HG03025 (cell line): ENCODE measurements at regions not wholly inside any gene's neighbourhood (a gene's known extent, or its start where the extent isn't known, plus 50 kb on each side); places are given as distances from the start of the nearest gene placed in this dataset.
"Not testable (repeated sequence)": the region's sequence is repeated elsewhere in the genome, so short reads cannot be mapped to it uniquely, and the experiment has no call there.

Experiments used
- ATAC-seq: cut with Tn5 transposase; IDR thresholded peaks from one replicate; pipeline ENCODE4 v1.9.1; 2021; ENCODE audit warnings: mild to moderate bottlenecking, moderate library complexity; ENCODE audit not compliant: unreplicated experiment, low FRiP score

DNA sequence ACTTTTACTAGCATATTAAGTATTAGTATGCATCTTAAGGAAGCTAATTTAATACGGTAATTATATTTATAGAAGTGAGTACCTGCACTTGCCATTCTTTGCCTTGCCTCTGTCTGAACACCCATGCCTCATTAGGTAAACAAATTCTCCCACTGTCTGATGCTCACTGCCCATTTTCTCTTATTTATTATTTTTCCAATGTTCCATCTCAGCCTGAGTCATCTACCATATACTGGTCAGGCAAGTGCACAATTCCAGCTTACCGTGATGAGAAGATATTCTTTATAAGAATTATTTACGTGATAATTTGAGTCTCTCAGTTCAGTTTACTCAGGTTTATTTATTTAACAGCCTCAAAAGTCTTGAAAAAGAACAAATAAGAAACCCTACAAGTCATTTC is 619.2 kb upstream of the EYS start:
- ATAC-seq: no peak

DNA sequence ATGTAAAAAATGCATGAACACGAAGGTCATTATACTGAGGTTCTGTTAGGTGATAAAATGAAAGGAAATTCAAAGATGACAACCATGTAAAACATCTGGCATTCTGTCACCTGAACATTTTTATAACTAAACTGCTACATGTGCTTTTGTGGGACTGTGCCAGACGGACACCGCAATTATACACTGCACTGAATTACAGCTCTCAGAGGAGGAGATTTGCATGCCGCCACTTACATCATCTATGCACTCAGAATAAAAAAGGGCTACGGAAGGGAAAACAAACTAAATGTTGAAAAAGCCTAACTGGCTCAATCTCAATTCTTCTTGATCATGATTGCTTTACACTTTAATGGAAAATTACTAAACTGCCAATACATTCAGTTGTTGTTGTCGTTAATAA is 614.0 kb upstream of the EYS start:
- no peak for ATAC-seq

DNA sequence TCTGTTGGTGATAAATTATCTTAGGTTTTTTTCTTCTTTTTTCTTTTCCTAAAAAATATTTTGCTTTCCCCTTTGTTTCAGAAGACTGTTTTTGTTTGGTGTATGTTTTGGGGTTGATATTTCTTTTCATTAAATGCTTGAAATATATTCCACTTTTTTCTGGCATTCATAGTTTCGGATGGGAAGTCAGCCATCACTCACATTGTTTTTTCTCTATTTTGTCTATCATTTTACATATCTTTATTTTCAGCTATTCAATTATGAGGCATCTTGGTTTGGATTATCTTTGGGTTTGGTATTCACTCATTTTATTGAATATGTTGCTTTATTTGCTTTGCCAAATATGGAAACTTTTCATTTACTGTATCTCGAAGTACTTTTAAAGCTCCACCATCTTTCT is 600.5 kb upstream of the EYS start:
- no peak for ATAC-seq

DNA sequence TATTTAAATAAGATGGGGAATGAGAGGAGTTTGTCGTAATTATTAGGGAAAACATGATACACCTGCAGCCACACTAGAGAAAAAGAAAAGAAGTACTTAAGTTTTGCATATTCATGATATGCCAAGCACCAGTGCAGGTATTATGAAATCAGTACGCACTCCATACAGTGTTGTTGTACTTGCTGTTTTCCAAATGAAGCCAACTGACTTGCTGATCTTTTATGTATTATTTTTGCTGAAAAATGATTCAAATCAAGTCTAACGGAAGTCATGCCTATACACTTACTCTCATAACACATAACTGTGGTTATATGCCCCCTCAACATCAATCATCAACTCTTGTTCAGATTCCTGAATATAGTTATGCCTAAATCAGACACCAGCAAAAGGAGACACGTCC is 584.9 kb upstream of the EYS start:
- ATAC-seq: no peak

DNA sequence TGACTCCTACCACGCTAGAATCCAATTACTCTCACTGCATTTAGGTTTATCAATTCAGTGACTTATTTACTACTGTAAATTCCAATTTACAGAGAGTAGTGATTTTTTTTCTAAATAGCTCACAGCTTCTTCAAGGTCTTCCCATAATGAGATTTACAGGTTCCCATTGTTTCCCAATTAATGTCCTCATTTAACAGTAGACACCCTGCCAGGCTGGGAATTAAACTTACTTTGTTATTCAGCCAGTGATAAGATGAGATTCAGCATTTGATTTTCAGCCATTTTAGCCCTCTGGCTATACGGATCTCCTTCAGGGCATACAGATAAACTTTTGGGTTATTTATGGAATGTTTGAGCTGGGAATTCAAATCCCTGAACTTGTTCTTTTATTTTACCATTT is 582.9 kb upstream of the EYS start:
- ATAC-seq: no peak

DNA sequence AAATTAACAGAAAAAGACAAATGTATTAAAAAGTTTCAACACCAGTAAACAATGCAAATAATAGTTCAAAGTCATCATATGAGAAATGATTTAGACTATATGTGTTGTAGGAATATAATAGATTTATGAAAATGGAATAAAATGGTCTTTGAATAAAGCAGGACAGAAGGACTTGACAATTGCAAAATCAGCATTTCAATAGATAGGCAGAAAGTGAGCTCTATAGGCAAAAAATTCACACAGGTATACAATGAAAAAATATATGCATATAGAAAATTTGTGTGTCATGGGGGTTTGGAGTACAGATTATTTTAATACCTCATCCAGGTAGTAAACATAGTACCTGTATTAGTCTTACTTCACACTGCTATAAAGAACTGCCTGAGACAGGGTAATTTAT is 571.1 kb upstream of the EYS start:
- ATAC-seq: no peak

DNA sequence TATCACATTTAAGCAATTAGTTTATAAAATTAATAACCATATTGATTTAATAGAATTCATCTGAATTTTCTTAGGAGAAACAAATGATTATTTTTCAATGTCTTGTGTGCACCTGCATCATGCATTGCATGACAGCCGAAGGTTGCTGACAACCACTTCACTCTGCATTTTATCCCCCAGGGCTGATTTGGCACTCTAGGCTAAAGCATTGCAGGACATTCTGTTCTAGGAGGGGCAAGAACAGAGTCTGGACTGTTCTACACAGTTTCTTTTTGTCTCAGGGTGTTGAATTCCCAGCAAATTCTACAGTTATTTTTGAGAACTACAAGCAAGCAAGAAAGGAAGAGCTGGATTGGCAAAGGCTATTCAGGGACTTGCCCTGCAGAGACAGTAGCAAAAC is 570.4 kb upstream of the EYS start:
- no peak for ATAC-seq

DNA sequence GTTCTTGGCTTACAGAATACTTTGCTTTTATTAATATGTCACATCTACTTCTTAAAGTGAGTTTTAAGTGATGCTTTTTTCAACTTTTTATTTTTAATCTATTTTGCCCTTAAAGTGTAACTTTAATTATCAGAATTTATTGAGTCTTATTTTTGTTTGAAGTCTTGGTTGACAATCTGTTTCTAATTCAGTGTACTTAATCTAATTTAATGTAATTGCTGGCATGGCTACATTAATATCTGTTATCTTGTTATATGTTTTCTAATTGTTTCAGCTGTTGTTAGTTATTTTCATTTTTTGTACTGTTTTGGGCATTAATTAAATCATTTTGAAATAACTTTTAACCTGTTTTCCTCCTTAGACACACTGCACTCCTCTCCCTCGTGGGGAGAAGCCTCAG is 558.7 kb upstream of the EYS start:
- ATAC-seq: no peak

DNA sequence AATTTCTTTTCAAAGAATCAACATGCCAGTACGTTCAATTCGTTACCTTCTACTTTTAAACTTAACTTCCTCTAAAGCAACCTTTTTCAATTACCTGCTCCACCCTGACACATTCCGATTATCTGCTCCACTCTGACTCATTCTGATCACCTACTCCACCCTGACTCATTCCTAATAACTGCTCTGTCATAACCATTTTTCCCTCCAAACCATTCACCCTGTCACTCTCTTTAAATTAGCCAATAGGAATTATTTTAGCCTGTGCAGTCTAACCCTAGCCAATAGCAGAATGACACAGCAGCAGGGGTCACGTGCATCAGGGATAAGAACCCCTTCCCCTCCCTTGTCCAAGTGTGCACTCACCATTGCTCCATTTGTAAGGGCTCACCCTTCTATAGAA is 557.4 kb upstream of the EYS start:
- ATAC-seq: no peak

DNA sequence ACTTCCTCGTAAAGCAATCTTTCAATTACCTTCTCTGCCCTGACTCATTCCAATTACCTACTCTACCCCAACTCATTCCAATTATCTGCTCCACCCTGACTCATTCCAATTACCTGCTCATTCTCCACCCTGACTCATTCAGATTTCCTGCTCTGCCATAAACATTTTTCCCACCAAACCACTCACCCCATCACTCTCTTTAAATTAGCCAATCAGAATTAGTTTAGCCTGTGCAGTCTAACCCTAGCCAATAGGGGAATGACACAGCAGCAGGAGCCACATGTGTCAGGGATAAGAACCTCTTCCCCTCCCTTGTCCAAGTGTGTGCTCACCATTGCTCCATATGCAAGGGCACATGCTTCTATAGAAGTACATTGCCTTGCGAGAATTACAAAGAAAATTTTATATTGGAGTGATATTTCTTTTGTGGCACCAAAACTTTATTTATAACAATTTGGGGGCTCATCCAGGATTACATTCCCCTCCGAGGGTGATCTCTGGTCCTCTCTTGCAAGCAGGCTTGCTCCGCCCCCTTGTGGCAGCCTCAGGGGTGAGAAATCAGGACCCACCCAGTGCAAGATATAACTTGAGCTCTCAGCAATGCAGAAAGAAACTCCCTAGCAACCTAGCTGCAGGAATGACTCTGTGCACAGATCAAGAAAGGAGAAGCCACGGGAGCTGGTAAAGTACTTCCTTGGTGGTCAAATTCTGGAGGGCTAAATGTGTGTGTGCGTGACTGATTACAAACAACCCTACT is 551.9 kb upstream of the EYS start:
- ATAC-seq: not testable (repeated sequence)

DNA sequence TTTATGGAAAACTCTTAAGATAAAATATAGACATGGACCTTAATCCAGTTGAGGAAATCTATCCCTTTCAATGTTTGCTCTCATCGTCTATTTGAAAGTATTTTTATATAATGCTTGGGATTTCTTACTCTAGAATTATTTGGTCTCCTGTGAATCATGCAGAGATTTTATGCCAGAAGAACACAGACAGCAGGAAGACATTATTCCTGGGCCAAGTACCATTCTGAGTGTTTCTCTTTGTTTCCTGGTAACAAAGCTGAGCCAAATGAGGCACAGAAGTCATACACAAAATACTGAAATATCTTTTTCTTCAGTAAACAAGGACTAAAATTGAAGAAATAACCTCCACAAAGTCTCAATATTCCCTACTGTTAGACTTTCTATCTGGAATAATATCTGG is 538.2 kb upstream of the EYS start:
- no peak for ATAC-seq

DNA sequence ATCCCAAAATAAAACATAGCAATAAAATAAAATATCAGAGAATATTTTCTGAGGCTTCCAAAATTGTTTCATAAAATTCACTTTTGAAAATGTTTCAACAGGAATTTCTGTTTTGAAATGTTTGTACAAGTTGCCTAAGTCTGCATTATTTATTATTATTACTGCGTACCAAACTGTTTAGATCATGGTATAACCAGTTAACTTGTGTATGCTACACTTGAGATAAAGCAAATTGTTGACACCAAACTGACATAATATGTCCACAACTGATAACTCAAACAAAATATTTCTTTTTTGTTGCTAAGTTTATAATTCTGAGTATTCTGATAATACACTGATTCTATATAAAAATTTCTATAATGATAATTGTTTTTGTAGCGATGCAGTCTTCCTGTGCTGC is 531.8 kb upstream of the EYS start:
- ATAC-seq: no peak

DNA sequence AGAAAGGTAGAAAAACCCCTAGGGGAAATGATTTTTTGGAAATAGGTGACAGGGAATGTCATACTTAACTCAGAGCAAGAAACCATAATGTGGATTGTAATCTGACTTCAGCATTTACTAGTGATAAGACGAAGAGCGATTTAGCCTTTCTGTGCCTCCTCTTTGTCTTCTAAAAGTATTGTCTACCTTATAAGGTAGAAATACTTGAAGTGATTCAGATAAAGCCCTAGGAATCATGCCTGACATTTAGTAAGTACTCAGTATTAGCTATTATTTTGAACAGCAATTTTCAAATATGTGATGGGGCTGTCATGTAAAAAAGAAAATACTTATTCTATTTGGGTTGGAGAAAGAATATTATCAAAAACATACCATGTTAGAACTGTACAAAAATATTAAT is 525.9 kb upstream of the EYS start:
- ATAC-seq: no peak

DNA sequence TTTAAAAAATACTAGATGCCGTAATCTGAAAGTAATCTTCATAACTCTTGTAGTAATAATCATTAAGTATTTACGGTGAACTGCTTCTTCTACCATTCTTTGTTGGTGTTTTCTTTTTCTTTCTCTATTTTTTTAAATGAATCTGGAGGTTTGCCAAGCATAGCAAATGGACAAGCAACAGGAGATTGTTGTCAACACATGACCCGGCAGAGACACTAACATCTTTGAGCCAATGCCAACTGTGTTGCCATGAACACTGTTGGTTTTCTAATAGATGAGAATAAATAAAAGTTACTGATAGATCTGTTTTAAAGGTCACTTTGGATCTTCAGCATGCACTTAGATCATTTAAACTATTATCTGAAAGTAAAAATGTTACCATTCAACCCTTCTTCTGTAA is 523.6 kb upstream of the EYS start:
- ATAC-seq: no peak

DNA sequence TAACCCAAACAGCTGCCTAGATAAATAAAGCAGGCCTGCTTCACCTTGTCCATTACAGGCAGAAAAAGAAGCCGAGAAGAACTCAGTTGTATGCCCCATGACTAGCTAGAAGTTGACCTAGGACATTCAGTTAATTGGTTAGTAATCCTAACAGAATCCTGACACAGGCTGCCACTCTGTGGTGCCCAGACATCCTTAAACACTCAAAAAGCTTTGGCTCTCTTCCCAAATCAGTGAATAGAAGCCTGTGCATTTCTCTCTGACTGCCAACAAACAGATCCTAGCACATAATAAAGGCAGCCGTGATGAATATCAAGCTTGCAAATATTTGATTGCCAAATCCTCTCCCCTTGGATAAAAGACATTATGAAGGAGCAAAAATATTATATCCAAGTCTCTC is 519.1 kb upstream of the EYS start:
- no peak for ATAC-seq

DNA sequence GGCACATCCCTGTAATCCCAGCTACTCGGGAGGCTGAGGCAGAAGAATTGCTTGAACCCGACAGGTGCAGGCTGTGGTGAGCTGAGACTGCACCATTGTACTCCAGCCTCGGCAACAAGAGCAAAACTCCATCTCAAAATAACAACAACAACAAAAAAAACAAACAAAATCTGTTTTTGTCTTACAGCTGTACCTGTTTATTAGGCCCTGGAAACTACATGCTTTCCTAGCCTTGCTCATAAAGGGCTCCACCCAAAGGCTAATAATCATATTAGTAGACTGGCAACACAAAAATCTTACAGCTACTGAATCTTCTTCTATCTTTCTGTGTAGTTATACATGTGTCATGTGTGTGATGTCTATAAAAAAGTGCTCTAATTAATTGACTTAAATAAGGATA is 503.9 kb upstream of the EYS start:
- no peak for ATAC-seq

DNA sequence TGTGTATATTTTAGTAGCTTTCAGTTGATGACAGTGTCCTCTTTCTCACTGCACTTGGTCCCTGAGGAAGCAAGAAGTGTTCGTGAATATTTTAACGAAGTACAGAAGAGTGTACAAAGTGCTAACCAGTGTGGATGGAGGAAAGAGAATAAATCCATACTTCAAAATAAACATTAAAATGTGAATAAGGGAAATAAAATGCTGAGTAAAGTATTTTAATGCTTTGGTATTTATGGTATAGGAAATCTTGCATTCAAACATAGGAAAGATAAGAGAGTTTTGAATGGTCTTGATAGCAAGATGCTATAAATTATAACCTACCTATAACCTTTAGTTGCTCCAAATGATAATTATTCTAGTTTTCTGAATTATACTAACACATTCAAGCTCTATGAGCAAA is 493.4 kb upstream of the EYS start:
- no peak for ATAC-seq

DNA sequence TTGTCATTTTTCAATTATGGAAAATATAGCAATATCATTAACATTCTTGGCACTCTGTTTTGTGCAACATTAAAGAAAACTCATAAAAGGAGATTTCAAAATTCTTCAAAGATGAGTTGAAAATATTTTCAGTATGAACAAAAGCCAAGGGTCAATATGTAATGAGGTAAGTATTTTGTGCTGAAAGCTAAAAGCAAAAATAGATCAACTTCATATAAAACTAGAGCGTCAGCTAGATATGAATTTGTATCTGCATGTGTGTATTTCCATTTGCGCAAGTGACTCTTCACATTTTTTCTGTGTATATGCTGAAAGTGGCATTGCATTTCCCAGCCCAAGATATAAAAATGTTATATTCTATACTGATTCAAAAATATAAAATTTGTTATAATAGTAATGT is 492.1 kb upstream of the EYS start:
- no peak for ATAC-seq

DNA sequence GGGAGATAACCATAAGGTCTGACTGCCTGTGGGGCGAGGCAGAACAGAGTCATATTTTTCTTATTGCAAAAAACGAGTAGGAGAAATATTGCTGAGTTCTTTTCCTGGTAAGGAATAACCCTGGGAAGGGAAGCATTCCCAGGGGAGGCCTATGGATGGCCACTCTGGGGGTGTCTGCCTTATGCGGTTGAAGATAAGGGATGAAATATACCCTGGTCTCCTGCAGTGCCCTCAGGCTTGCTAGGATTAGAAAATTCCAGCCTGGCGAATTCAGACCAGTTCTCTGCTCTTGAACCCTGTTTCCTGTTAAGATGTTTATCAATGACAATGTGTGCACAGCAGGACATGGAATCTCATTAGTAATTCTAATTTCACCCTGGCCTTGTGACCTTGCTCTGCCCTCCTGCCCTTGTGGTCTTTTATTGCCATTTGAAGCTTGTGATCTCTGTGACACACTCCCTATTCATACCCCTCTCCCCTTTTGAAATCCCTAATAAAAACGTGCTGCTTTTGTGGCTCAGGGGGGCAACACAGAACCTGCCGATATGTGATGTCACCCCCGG is 491.1 kb upstream of the EYS start:
- ATAC-seq: no peak

DNA sequence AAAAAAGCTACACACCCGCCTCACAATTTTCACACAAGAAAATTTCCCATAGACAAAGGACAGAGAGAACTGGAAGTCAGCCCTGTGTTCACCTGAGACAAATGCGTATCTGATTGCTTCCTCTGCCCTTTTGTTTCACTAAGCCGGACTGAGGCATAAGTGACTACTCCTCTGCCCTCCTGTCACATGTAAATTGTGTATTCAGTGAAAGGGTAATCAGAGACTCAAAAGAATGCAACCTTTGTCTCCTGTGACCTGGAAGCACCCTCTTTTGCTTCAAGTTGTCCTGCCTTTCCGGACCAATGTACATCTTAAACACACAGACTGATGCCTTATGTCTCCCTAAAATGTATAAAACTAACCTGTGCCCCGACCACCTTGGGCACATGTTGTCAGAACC is 483.8 kb upstream of the EYS start:
- no peak for ATAC-seq

DNA sequence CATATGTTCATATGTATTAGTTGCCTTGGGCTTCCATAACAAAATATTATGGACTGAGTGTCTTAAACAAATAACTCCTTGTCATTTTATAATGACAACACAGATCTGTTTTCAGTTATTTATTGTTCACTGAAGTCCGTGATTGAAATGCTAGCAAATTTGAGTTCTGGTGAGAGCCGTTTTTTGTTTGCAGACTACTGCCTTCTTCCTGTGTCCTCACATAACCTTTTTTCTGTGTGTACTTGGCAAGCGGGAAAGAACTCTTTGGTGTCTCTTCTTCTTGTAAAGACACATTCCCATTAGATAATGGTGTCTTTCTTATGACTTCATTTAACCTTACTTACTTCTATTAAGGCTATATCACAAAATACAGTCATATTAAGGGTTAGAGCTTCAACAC is 482.9 kb upstream of the EYS start:
- no peak for ATAC-seq

DNA sequence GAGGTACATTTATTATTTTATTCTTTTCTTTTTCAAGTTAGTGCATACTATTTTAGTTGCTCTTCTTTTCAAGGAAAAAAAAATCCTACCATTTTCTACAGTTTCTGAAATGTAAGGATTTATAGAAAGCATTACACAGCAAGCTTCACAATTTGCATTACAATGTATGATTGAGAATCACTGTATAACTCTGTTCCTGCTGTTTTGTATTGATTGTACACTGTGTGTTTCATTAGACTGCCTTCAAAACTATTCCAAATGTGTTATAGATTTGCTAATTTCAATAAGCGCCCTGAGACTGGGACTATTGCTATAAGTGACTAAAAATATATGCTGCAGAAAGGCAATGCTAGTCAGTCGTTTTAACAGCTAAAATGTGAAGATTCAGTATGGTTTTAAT is 479.7 kb upstream of the EYS start:
- ATAC-seq: no peak

DNA sequence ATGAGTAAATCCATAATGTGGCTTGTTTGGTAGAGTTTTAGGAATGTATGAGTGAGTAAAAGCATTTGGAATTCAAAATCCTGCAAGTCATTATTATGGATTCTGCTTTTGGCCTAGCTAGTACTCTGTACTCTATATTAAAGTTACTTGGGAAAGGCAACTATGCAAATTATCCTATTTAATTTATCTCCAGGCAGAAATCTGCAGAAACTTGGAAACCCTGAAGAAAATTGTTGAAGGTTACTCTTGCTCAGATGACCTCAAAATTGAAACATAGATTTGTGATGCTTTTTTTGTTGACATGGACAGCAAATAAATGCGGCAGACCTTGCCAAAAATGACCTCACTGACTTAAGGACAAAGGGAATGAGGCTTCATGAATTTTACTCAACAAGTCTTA is 477.1 kb upstream of the EYS start:
- no peak for ATAC-seq
